IPS-20b (cell line): ENCODE measurements at regions not wholly inside any gene's neighbourhood (a gene's known extent, or its start where the extent isn't known, plus 50 kb on each side); places are given as distances from the start of the nearest gene placed in this dataset.

ENCODE experiments used
- H3K27ac ChIP-seq: one replicate; pipeline ENCODE4 v1.5.1; 2013; ENCODE audit warnings: low read length
- H3K27me3 ChIP-seq: 2 replicates; pipeline ENCODE4 v1.6.1; 2013; ENCODE audit warnings: mild to moderate bottlenecking, low read length, inconsistent platforms; ENCODE audit not compliant: insufficient read depth
- H3K36me3 ChIP-seq: 2 replicates; pipeline ENCODE4 v1.6.1; 2013; ENCODE audit warnings: low read depth, mild to moderate bottlenecking, inconsistent platforms, low read length, moderate library complexity; ENCODE audit not compliant: insufficient read depth
- H3K4me1 ChIP-seq: 2 replicates; pipeline ENCODE4 v1.6.1; 2013; ENCODE audit warnings: mild to moderate bottlenecking, control low read depth, inconsistent platforms, low read length, moderate library complexity; ENCODE audit not compliant: insufficient read depth
- H3K4me3 ChIP-seq: 2 replicates; pipeline ENCODE4 v1.5.1; 2013; ENCODE audit warnings: mild to moderate bottlenecking, low read length, inconsistent platforms
- H3K9ac ChIP-seq: 2 replicates; pipeline ENCODE4 v1.6.1; 2013; ENCODE audit warnings: low read depth, mild to moderate bottlenecking, inconsistent platforms, low read length, moderate library complexity
- H3K9me3 ChIP-seq: 2 replicates; pipeline ENCODE4 v1.6.1; 2013; ENCODE audit warnings: mild to moderate bottlenecking, low read depth, low read length, inconsistent platforms; ENCODE audit not compliant: insufficient read depth

- peaks cover 4% of the 10 kb centered on the region for H3K9me3 ChIP-seq
- H3K9ac ChIP-seq, result no peak overlapping the region
- H3K36me3 ChIP-seq, result no peaks in the 10 kb centered on the region
- H3K27me3 ChIP-seq, result no peaks in the 10 kb centered on the region
- H3K27ac ChIP-seq, result no peak overlapping the region
- no peak overlapping the region for H3K4me3 ChIP-seq
- peaks cover 13% of the 10 kb centered on the region; the same call in 1 of the 2 replicates for H3K4me1 ChIP-seq
Observed at GRCh38 chr13:84049443-84050219, 167.4 kb upstream of the SLITRK1 start.

- H3K9me3 ChIP-seq, result no peaks in the 10 kb centered on the region
- H3K4me3 ChIP-seq, result no peak overlapping the region
- H3K4me1 ChIP-seq, result peaks cover 14% of the 10 kb centered on the region; the same call in 1 of the 2 replicates
- H3K27me3 ChIP-seq, result no peaks in the 10 kb centered on the region
- H3K27ac ChIP-seq, result no peak overlapping the region
- H3K36me3 ChIP-seq, result no peaks in the 10 kb centered on the region
- H3K9ac ChIP-seq, result no peak overlapping the region
Observed at GRCh38 chr13:84044805-84045204, 162.5 kb upstream of the SLITRK1 start.

DNA sequence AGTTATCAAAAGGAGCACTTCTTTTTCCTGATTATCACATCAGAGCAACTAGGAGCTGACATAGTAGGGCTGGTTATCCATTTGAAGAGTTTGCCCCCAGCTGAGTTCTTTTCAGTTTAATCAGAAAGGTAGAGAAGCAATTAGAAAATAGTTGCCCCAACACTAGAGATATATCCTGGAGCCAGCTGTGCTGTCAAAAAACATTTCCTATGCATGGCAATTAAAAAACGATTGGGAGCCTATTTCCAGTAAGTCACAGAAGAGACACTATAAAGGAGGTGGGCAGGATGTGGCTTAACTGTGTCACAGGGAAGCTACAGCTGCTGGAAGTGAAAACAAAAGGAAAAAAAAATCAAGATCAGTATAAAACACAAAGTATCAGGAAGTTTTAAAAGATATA lies 155.7 kb upstream of the SLITRK1 start:
- Histone ChIP-seq H3K27me3 (no peaks in the 10 kb centered on the region), H3K36me3 (no peaks in the 10 kb centered on the region), H3K9me3 (no peaks in the 10 kb centered on the region), H3K4me1 (peaks cover 15% of the 10 kb centered on the region; the same call in 1 of the 2 replicates), H3K27ac (no peak overlapping the region), H3K9ac (no peak overlapping the region), H3K4me3 (no peak overlapping the region; the same call in 1 of the 2 replicates)

DNA sequence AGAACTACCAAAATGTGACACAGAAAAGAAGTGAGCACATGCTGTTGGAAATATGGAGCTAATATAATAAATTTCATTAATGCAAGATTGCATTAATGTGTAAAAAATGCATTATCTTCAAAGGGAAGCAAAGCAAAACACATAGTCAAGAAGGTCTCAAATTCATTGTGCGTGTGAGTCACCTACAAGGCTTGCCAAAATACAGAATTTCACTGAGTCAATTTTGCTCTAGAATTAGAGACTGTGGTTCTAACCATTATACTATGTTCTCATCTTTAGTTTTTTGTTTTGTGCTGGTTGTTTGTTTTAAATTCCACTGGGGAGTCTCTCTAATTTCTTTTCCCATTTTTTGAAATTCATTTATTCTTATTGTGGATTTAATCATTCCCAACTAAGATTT lies 149.8 kb upstream of the SLITRK1 start:
- Histone ChIP-seq H3K4me1 (peaks cover 2% of the 10 kb centered on the region; the same call in 1 of the 2 replicates), H3K27ac (no peak overlapping the region), H3K9ac (no peak overlapping the region), H3K36me3 (no peaks in the 10 kb centered on the region), H3K27me3 (peaks cover 17% of the 10 kb centered on the region; the same call in 1 of the 2 replicates), H3K4me3 (no peak overlapping the region), H3K9me3 (no peaks in the 10 kb centered on the region)

DNA sequence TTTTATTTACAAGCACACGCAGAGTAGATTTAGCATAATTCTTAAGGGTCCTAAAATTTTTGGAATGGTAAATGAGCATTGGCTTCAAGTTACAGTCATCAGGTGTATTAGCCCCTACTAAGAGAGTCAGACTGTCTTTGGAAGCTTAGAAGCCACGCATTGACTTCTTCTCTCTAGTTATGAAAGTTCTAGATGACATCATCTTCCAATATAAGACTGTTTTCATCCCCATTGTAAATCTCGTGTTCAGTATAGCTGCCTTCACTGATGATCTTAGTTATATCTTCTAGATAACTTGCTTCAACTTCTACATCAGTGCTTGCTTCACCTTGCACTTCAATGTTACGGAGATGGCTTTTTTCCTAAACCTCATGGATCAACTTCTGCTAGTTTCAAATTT lies 148.8 kb upstream of the SLITRK1 start:
- H3K4me3 ChIP-seq, result no peak overlapping the region
- no peaks in the 10 kb centered on the region for H3K4me1 ChIP-seq
- peaks cover 26% of the 10 kb centered on the region; the same call in 1 of the 2 replicates for H3K27me3 ChIP-seq
- no peak overlapping the region for H3K9ac ChIP-seq
- no peak overlapping the region for H3K27ac ChIP-seq
- no peaks in the 10 kb centered on the region for H3K36me3 ChIP-seq
- no peaks in the 10 kb centered on the region for H3K9me3 ChIP-seq

GRCh38 chr13:84029396-84029795 lies 147.1 kb upstream of the SLITRK1 start:
- Histone ChIP-seq H3K4me3 (no peak overlapping the region), H3K4me1 (peaks cover 6% of the 10 kb centered on the region; the same call in 1 of the 2 replicates), H3K27ac (no peak overlapping the region), H3K9me3 (no peaks in the 10 kb centered on the region), H3K36me3 (no peaks in the 10 kb centered on the region), H3K27me3 (peaks cover 43% of the 10 kb centered on the region; the same call in 1 of the 2 replicates), H3K9ac (no peak overlapping the region)

DNA sequence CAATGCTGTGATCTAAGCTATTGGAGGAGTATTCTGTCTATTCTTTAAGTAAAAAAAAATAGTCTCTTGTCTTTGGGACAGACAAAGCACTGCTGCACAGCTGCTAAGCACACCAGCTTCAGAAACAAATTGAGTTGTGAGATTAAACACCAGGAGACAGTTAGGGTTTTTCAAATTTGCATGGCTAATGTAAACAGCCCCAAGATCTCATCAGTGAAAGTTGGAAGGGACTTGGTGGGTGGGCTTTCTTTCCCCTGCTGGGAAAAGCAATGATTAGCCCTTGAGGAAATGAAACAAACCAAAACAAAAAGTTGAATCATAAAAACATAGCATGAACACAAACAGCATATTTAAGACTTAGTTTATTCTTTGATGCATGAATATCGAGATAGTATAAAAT lies 143.6 kb upstream of the SLITRK1 start:
- H3K9ac ChIP-seq, result no peak overlapping the region
- no peak overlapping the region for H3K4me3 ChIP-seq

DNA sequence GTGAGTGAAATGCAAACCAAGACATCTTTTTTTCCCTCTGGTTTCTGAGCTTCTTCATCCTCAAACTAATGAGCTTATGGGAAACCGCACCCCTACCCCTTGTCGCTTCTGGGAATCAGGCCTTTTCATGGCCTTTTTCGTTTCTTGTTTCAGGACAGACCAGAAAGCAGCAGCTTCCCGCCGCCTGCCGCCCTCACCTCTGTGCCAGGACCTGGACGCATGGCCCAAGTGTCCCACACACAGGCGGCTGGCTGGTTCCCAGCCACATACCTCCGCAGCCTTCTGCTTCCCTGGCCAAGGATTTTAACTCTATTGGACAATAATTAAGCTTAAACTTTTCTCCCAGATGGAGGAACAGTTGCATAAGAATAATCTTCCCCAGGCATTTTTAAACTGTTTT lies 114.1 kb upstream of the SLITRK1 start:
- Histone ChIP-seq H3K4me3 (no peak overlapping the region), H3K9ac (no peak overlapping the region), H3K36me3 (no peaks in the 10 kb centered on the region), H3K9me3 (no peaks in the 10 kb centered on the region), H3K27me3 (no peaks in the 10 kb centered on the region), H3K4me1 (no peaks in the 10 kb centered on the region), H3K27ac (no peak overlapping the region)

More for the DNA sequence above, 143.6 kb upstream of the SLITRK1 start:
- Histone ChIP-seq H3K4me1 (peaks cover 6% of the 10 kb centered on the region; the same call in 1 of the 2 replicates), H3K9me3 (no peaks in the 10 kb centered on the region), H3K36me3 (no peaks in the 10 kb centered on the region), H3K27me3 (peaks cover 58% of the 10 kb centered on the region), H3K27ac (no peak overlapping the region)

DNA sequence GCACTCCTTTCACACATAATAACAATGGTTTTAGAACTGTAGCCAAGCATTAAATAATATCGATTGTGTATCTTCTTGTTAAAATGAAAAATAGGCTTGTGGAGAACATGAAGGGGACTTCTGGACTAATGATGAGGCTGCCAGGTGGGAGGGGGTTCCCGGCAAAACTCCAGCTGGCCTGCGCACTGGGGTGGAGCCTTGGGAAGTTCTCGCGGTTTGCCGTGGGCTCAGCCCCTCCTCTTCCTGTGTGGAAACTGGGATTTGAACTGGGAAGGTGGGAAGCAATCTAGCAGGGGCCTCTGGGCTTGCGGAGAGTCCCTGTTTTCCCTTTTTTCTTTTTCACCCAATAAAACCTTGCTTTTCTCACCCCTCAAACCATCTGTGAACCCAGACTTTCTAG lies 113.7 kb upstream of the SLITRK1 start:
- Histone ChIP-seq H3K9me3 (no peaks in the 10 kb centered on the region), H3K27ac (no peak overlapping the region), H3K4me3 (no peak overlapping the region), H3K9ac (no peak overlapping the region), H3K27me3 (no peaks in the 10 kb centered on the region), H3K36me3 (no peaks in the 10 kb centered on the region), H3K4me1 (no peaks in the 10 kb centered on the region)

DNA sequence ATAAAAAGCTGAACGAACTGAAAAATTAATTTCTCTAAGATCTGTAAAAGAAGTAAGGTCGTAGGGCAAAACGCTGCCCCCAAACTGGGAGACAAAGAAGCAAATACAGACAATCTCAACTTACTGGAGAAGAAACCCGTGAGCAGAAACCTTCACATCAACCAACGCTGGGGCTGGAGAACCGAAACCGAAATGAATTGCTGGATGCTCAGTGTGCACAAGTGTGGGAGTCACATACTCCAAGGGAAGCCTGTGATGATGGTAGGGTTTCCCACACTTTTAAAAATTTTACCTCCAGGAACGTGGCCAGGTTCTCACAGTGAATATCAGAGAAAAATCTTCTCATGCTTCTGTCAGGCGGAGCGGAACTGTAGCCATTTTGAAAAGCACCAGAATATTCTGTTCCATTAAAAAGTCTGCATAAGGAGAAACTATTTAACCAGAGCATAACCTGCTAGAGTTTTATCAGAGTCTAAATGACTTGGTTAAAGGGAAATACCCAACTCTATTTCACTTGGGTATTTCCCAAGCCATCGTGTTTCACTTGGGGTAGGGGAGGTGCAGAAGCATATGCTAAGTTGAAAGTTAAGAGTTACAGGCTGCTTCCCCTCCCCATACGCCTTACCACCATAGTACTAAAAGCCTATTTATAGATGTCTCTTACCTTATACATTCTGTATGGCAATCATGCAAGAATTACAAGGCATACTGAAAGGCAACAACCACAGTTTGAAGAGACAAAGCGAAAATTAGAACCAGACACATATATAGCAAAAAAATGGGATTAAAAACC lies 110.5 kb upstream of the SLITRK1 start:
- H3K36me3 ChIP-seq, result no peaks in the 10 kb centered on the region
- no peak overlapping the region for H3K9ac ChIP-seq
- H3K4me3 ChIP-seq, result no peak overlapping the region
- H3K9me3 ChIP-seq, result no peaks in the 10 kb centered on the region
- H3K27me3 ChIP-seq, result no peaks in the 10 kb centered on the region
- no peak overlapping the region for H3K27ac ChIP-seq
- H3K4me1 ChIP-seq, result no peaks in the 10 kb centered on the region

DNA sequence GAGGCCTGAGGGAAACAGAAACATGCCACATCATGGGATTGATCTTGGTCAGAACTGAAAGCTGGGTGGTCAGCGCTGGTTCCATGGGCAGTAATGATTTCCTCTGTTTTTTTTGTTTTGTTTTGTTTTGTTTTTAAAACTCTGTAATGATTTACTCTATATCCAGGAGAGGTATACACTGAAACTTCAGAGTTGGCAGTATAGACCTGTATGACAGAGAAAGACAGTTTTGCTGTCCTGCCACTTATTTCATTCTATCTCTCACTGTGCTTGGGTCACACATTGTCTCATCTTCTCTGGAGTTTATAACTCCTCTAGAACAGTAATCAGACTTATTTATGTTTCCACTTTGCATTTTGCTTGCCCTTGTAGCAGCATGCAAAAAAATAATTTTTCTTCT lies 105.1 kb upstream of the SLITRK1 start:
- H3K9me3 ChIP-seq, result no peaks in the 10 kb centered on the region
- no peak overlapping the region for H3K4me3 ChIP-seq
- no peaks in the 10 kb centered on the region for H3K27me3 ChIP-seq
- no peaks in the 10 kb centered on the region for H3K4me1 ChIP-seq
- H3K9ac ChIP-seq, result no peak overlapping the region
- H3K27ac ChIP-seq, result no peak overlapping the region
- H3K36me3 ChIP-seq, result no peaks in the 10 kb centered on the region

- no peak overlapping the region for H3K9ac ChIP-seq
- no peaks in the 10 kb centered on the region for H3K36me3 ChIP-seq
- H3K27me3 ChIP-seq, result no peaks in the 10 kb centered on the region
- no peak overlapping the region for H3K4me3 ChIP-seq
- H3K27ac ChIP-seq, result no peak overlapping the region
- H3K9me3 ChIP-seq, result no peaks in the 10 kb centered on the region
- peaks cover 9% of the 10 kb centered on the region; the same call in 1 of the 2 replicates for H3K4me1 ChIP-seq
Observed at GRCh38 chr13:83984793-83985192, 102.5 kb upstream of the SLITRK1 start.
